ENCODE measurements at regions not wholly inside any gene's neighbourhood (a gene's known extent, or its start where the extent isn't known, plus 50 kb on each side); places are given as distances from the start of the nearest gene placed in this dataset.
A peak's percentile ranks its signal among the peaks of the same experiment; 100 is the strongest.
"Not testable (repeated sequence)": the region's sequence is repeated elsewhere in the genome, so short reads cannot be mapped to it uniquely, and the experiment has no call there.

DNA sequence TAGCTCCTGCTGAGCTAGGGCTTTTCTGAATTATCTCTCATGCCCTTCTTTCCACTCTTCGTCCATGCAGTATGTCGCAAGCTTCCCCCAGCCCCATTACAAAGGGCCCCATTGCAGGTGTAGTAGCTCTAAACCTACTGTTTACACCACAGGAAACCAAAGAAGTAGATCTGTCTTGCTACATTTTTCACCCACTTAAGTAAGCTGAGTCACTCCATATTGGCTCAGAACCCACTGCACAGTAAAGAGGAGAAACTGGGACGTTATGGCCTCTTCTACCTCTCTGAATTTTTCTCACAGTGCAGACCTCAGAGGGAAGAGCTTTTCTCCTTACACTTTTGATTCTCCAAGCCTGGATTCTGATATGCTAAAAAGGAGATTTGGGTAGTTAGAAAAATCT lies 200.2 kb downstream of the SMARCA1 start:
- no peak for FAIRE-seq
- Histone ChIP-seq H3K4me3 (ENCODE audit: low read depth, low read length) (no peak overlapping the region), H3K36me3 (ENCODE audit: control insufficient read depth, insufficient read depth, low read length) (no peaks in the 10 kb centered on the region), H3K27me3 (ENCODE audit: control insufficient read depth, insufficient read depth, low read length) (no peaks in the 10 kb centered on the region)
- TF ChIP-seq CTCF (IDR thresholded peaks at IDR 0.05; ENCODE audit: insufficient read depth, low read length, severe bottlenecking): no peak
- no peak for DNase-seq (ENCODE audit: low read depth)

GRCh38 chrX:129318375-129318774 lies 204.9 kb downstream of the SMARCA1 start:
- no peak overlapping the region for H3K4me3 ChIP-seq (ENCODE audit: low read depth, low read length)
- DNase-seq (ENCODE audit: low read depth) (peak; percentile 13), FAIRE-seq (no peak)
- no peak for TF ChIP-seq CTCF (IDR thresholded peaks at IDR 0.05; ENCODE audit: insufficient read depth, low read length, severe bottlenecking)
- no peaks in the 10 kb centered on the region for H3K27me3 ChIP-seq (ENCODE audit: control insufficient read depth, insufficient read depth, low read length)
- H3K36me3 ChIP-seq (ENCODE audit: control insufficient read depth, insufficient read depth, low read length): no peaks in the 10 kb centered on the region

DNA sequence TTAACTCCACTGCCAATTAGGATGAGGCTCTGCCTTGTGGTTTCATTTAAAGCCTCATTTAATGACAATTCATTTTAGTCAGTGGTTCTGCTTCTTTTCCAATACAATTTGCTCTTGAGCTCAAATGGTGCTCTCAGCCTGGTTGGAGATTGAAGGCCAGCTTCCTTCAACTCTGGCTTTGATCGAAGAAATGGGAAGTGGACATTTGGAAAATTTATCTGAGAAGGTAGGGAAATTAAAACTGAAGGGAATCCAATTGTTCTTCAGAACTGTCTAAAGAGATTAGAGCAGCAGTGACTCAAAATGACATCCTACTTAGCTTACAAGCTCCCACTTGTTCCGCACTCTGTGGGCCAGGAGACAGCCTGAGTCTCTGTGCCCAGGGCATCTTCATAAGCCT lies 206.8 kb downstream of the SMARCA1 start:
- DNase-seq (ENCODE audit: low read depth) (no peak), FAIRE-seq (no peak)
- Histone ChIP-seq H3K36me3 (ENCODE audit: control insufficient read depth, insufficient read depth, low read length) (no peaks in the 10 kb centered on the region), H3K27me3 (ENCODE audit: control insufficient read depth, insufficient read depth, low read length) (no peaks in the 10 kb centered on the region), H3K4me3 (ENCODE audit: low read depth, low read length) (no peak overlapping the region)
- no peak for TF ChIP-seq CTCF (IDR thresholded peaks at IDR 0.05; ENCODE audit: insufficient read depth, low read length, severe bottlenecking)

DNA sequence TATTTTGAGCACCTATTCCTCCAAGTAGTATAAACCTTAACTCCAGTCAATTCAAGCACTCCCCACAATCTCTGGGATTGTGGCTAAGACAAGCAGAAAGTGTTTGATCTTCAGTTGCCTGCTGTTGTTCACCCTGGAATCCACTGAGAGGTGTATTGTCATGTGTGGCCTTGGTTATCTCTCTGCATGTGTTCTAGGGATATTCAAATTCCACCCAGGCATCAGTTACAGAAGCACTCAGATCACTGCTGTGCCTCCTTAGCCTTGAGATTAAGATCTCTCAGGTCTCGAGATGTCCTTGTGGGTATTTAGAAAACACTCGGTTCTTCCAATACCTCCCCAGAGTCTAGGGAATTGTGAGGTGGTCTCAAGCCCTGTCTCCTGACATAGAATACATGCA lies 213.3 kb downstream of the SMARCA1 start:
- H3K36me3 ChIP-seq (ENCODE audit: control insufficient read depth, insufficient read depth, low read length): no peaks in the 10 kb centered on the region

DNA sequence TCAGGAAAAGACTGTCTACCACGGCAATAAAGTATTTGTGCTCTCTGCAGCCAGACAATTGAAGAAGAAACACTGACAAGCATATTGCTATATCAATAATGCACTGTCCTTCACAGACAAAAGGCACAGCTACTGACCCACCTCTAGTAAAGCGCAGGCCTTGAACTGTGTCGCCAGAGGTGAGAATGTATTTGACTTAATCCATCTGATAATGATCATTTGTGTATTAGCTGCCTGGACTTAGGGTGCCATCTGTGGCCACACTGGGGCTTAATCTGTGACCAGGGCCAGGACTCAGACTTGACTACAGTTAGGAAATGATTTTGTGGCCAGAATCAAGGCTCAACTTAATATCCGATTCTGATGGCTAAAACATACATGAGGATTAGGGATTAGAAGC lies 260.4 kb downstream of the SMARCA1 start:
- FAIRE-seq: no peak
- no peak for TF ChIP-seq CTCF (IDR thresholded peaks at IDR 0.05; ENCODE audit: insufficient read depth, low read length, severe bottlenecking)

More for the DNA sequence above, 213.3 kb downstream of the SMARCA1 start:
- Histone ChIP-seq H3K4me3 (ENCODE audit: low read depth, low read length) (no peak overlapping the region), H3K27me3 (ENCODE audit: control insufficient read depth, insufficient read depth, low read length) (no peaks in the 10 kb centered on the region)
- TF ChIP-seq CTCF (IDR thresholded peaks at IDR 0.05; ENCODE audit: insufficient read depth, low read length, severe bottlenecking): no peak
- FAIRE-seq: no peak
- no peak for DNase-seq (ENCODE audit: low read depth)

DNA sequence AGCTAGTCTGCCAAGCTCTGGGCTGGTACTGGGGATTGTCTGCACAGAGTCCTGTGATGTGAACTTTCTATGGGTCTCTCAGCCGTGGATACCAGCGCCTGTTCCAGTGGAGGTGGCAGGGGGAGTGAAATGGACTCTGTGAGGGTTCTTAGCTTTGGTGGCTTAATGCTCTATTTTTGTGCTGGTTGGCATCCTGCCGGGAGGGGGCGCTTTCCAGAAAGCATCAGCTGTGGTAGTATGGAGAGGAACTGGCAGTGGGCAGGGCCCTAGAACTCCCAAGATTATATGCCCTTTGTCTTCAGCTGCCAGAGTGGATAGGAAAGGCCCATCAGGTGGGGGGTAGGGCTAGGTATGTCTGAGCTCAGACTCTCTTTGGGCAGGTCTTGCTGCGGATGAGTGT lies 267.8 kb downstream of the SMARCA1 start:
- DNase-seq (ENCODE audit: low read depth); H3K4me3 ChIP-seq (ENCODE audit: low read depth, low read length); H3K36me3 ChIP-seq (ENCODE audit: control insufficient read depth, insufficient read depth, low read length); H3K27me3 ChIP-seq (ENCODE audit: control insufficient read depth, insufficient read depth, low read length); FAIRE-seq: not testable (repeated sequence)

More for the DNA sequence above, 260.4 kb downstream of the SMARCA1 start:
- H3K4me3 ChIP-seq (ENCODE audit: low read depth, low read length): no peak overlapping the region
- no peaks in the 10 kb centered on the region for H3K36me3 ChIP-seq (ENCODE audit: control insufficient read depth, insufficient read depth, low read length)
- H3K27me3 ChIP-seq (ENCODE audit: control insufficient read depth, insufficient read depth, low read length): no peaks in the 10 kb centered on the region
- no peak for DNase-seq (ENCODE audit: low read depth)

Data from bronchial epithelial cell (primary cell).